GM19023 (cell line): ENCODE measurements at regions not wholly inside any gene's neighbourhood (a gene's known extent, or its start where the extent isn't known, plus 50 kb on each side); places are given as distances from the start of the nearest gene placed in this dataset.
"Not testable (repeated sequence)": the region's sequence is repeated elsewhere in the genome, so short reads cannot be mapped to it uniquely, and the experiment has no call there.

Experiments
- ATAC-seq: cut with Tn5 transposase; IDR thresholded peaks from one replicate; pipeline ENCODE4 v1.9.1; 2021; ENCODE audit warnings: mild to moderate bottlenecking, moderate library complexity; ENCODE audit not compliant: unreplicated experiment

DNA sequence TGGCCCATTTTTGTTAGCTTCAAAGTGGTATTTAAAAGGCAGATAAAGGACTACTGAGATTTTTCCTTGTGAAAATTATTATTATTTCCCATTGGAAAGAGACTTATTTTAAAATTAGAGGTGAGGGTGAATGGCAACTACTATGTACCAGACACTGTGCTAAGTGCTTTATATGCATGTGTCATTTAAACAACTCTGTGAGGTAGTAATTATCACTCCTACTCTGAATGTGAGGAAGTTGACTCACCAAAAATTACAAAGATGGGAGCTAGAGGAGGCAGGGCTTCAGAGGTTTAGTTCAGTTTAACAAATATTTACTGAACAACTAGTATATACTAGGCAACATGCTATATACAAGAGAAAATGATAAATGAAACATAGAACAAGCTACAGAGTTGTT, 78.2 kb downstream of the MSL3 start:
- no peak for ATAC-seq

DNA sequence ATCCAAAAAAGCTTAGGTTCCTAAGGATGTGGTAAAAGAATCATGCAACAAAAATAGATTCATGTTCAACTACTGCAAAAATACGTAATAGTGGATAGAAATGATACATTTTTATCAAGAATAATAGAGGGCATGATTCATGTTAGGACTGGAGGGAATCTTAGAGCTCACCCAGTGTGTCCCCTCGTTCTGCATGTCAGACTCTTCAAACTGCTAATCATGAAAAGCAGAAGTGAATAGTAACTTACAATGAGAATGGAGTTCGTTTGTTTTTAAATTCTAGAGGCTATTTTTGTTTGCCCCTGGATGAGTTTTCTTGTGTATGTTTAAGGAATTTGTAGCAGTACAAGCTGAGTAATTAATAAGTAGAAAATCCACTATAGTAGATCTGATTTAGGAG, 79.4 kb downstream of the MSL3 start:
- no peak for ATAC-seq

GRCh38 chrX:11864171-11864570, 106.1 kb downstream of the MSL3 start:
- ATAC-seq, result no peak

- no peak for ATAC-seq
Observed at GRCh38 chrX:11867610-11868345, 109.7 kb downstream of the MSL3 start.

- no peak for ATAC-seq
Observed at GRCh38 chrX:11870789-11871188, 112.8 kb downstream of the MSL3 start.

DNA sequence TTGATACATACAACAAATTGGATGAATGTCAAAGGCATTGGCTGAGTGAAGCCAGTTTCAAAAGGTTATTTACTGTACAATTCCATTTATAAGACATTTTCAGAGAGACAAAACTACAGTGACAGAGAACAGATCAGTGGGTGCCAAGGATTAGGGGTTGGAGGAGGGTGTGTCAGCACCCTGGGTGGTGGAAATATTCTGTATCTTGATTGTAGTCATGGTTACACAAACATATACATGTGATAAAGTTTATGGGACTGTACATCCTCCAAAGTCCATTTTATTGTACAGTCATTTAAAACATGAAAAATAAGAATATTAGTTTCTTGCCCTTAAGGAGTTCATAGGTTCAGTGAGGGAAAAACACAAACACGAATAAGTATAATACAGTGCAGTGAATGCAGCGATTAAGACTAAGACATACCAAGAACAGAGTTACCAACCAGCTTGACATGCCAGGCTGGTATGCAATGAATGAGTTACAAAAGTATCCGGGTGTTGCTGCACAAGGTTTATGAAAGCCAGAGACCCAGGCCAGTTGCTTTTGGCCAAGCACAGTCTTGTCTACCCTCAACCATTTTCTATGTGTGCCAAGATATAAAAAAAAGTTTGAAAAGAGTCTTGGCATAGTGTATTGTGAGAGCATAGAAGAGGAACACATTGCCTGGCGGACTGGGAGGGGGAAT, 123.6 kb downstream of the MSL3 start:
- no peak for ATAC-seq

- ATAC-seq, result no peak
Observed at GRCh38 chrX:11886745-11887144, 128.7 kb downstream of the MSL3 start.

GRCh38 chrX:11887175-11887574, 129.1 kb downstream of the MSL3 start:
- no peak for ATAC-seq

DNA sequence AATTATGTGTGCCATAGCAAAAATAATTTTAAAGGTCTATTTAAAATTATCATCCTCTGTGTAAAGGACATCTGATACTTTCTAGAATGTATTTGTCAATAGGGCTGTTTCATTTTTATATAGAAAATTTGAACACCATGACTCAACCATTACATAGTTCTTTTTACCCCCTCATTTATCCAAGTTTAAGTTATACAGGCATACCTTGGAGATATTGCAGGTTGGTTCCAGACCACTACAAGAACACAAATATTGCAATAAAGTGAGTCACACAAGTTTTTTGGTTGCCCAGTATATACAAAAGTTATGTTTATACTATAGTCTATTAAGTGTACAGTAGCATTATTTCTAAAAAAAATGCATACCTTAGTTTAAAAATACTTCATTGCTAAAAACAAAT, 130.4 kb downstream of the MSL3 start:
- ATAC-seq, result no peak

DNA sequence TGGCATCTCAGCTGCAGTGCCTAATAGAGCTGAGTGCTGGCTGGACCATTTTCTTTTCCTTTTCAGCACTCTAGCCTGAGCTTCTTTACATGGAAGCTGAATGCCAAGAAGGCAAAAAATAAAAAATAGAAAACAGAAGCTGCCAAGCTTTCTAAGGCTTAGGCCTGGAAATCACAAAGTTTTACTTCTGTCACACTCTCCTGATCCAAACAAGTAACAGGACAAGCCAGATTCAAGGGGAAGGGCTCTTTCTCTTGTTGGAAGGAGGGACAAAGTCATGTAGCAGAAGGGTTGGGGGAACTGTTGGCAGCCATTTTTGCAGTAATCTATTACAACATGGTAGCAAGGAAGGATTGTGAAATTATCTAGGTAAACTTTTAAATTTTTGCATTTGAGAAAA, 131.8 kb downstream of the MSL3 start:
- ATAC-seq, result no peak

- no peak for ATAC-seq
Observed at GRCh38 chrX:11890836-11891514, 132.9 kb downstream of the MSL3 start.

DNA sequence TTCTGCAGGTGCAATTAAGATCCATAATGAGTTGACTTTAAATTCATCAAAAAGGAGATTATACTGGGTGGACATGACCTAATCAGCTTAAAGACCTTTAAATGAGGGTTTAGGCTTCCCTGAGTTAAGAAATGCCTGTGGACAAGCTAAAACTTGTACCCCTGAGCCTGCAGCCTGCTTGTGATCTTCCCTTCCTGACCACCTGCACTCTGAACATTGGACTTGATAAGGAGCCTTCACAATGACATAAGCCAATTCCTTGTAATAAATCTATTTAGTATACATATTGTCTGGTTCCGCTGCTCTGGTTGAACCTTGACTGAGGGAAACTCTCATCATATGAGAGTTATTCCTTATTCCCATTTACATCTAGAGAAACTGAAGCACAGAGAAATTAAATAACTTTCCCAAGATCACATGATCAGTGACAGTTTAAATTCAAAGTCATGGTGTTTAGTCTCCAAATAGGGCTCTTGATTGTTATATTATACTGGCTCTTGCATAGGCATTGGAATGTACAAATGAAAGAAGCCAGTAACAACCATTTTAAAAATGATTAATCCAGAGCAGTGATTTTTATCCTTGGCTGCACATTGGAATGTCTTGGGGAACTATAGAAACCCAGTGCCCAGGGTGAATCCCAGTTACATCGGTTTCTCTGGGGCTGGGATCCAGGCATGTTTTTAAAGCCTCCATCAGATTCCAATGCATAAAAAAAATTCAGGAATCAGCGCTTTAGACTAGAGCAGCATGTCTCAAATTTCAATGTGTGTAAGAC, 136.1 kb downstream of the MSL3 start:
- ATAC-seq, result no peak

DNA sequence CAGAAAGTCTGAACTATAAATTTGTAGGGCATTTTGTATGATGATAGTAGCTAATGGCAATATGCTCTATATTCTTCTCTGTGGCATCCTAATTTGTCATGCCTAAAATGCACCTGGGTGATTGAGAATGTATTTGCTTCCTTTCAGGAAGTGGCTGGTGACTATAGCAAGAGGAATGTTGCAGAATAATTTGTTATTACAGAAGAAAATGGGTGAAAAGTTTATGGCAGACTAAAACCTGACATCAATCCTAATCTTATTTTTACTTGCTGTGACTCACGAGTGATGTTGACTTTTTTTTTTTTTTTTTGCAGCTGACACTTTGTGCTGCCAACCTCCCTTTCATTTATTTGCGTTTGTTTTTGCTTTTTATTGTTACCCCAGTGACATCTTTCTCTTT, 141.1 kb downstream of the MSL3 start:
- no peak for ATAC-seq

DNA sequence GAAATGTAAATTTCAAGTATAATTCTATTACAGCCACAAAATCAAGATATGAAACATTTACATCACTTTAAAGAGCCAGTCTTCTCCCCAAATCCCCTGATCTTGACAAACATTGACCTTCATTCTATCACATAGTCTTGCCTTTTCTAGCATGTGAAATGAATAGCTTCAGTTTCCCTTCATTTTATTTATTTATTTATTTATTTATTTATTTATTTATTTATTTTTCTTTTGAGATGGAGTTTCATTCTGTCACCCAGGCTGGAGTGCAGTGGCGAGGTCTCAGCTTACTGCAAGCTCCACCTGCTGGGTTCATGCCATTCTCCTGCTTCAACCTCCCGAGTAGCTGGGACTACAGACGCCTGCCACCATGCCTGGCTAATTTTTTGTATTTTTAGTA, 147.9 kb downstream of the MSL3 start:
- ATAC-seq, result not testable (repeated sequence)

DNA sequence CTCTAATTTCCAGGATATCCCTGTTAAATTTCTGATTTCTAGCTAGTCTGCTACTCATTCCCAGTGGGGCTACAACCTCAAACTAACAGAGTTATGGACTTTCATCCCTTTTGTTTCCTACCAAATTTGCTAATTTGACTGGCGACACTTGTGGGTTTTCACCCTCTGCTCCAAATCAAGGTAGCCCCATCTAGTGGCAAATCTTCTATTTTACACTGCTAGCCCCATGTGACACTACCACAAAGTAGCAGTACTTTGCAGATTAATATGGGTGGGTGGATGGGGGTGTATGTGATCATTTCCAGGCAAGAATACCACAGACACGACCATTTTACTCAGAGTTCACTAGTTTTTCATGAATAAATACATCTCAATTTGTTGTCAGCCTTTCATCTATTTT, 150.3 kb downstream of the MSL3 start:
- peak; percentile 81 for ATAC-seq

DNA sequence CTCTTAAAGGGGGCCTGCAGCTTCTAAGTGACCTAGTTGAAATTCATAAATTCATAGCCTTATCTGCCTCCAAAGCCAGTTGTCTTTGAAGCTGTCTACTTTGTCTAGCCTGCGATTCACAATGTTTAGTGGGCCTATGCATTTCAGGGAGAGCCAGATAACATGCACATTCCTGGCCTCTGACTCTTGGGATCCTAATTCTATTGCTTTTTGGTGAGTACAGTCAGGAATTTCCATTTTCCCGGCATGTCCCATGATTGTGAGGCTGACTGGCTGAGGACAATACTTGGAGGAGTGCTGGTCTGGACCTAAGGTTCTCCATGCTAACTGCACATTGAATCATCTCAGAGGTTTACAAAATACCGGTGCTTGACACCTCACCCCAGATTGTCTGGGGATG, 155.0 kb downstream of the MSL3 start:
- no peak for ATAC-seq

GRCh38 chrX:11929476-11929875, 171.4 kb downstream of the MSL3 start:
- no peak for ATAC-seq

- no peak for ATAC-seq
Observed at GRCh38 chrX:11932423-11932822, 174.4 kb downstream of the MSL3 start.

- ATAC-seq, result no peak
Observed at GRCh38 chrX:11934089-11934488, 176.1 kb downstream of the MSL3 start.

DNA sequence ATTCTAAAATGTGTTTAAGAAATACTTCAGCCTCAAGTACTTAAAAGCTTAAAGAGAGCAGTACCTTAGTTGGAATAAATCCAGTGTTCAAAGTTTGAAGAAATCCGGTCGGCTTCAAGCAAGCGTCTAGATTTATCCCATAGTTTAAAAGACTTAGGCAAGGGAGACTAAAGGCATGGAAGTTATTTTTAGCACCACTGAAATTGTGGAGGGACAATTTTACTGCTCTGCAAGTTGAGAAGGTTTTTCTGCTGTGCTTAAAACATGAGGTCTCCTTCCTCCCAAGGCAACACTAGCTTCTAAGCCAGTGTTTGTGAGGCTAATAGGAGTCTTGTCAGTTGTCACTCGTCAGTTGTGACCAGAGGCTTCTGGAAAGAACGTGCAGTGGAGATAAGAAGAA, 183.5 kb downstream of the MSL3 start:
- ATAC-seq, result no peak

GRCh38 chrX:11944501-11944900, 186.5 kb downstream of the MSL3 start:
- ATAC-seq, result no peak
